ENCODE measurements at regions not wholly inside any gene's neighbourhood (a gene's known extent, or its start where the extent isn't known, plus 50 kb on each side); places are given as distances from the start of the nearest gene placed in this dataset.
A peak's percentile ranks its signal among the peaks of the same experiment; 100 is the strongest.
"Not testable (repeated sequence)": the region's sequence is repeated elsewhere in the genome, so short reads cannot be mapped to it uniquely, and the experiment has no call there.

DNA sequence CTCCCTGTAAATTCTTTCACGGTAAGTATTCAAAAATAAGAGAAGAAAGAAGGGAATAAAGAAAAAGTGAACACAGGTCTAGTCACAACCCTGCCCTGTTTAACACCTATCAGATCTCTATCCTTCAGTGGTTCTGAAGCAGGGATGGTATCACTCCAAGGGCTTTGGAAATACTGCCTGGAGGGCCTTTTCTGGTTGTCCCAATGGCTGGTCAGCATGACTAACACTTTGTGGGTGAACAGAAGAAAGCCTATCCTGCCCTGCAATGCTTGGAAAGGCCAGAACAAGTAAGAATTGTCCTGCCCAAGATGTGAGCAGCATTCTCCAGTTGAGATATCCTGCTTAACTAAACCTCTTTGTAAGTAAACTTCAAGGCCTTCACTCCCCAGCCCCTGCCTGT is 124.9 kb downstream of the TMEM167A start:
- no peak for DNase-seq

DNA sequence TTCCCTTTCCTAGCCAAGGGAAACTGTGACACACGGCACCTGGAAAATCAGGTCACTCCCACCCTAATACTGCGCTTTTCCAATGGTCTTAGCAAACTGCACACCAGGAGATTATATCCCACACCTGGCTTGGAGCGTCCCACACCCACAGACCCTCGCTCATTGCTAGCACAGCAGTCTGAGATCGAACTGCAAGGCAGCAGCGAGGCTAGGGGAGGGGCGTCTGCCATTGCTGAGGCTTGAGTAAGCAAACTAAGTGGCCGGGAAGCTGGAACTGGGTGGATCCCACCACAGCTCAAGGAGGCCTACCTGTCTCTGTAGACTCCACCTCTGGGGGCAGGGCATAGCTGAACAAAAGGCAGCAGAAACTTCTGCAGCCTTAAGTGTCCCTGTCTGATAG is 132.9 kb downstream of the TMEM167A start:
- not testable (repeated sequence) for DNase-seq

DNA sequence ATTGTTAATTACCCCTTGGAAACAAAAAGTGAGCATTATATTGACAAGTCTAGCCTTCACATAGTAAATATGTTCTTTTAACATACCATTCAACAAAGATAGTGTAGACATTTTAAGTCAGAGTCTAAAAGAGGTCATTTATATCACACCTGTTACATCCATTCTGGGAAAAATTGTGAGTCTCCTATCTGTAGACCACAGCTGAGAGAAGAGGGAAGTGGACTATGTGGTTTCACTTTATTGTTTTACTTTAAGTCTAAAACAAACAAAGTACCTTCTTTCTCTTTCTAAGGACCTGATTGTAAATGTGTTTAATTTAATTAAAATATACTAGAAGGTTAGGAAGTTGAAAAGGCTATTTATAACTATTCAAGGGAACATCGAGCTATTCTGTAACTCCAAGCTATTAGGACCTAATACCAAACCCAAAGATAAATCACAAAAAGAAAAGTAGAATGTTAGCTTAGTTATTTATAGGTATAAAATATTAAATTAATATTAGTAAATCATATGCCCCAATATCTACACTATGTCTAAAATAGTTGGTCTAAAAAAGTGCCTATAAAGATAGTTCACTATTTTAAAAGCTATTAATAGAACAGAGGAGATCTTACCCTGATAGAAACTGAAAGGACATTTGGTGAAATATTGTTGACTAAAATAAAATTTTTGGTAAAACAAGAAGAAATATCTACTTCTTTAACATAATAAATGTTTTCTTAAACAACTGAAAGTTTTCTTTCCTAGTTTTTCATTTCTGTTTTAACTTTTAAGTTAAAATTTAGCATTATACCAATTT is 134.9 kb downstream of the TMEM167A start:
- DNase-seq: no peak

- DNase-seq: no peak
These were observed 138.1 kb downstream of the TMEM167A start for GRCh38 chr5:82938901-82939725.

DNA sequence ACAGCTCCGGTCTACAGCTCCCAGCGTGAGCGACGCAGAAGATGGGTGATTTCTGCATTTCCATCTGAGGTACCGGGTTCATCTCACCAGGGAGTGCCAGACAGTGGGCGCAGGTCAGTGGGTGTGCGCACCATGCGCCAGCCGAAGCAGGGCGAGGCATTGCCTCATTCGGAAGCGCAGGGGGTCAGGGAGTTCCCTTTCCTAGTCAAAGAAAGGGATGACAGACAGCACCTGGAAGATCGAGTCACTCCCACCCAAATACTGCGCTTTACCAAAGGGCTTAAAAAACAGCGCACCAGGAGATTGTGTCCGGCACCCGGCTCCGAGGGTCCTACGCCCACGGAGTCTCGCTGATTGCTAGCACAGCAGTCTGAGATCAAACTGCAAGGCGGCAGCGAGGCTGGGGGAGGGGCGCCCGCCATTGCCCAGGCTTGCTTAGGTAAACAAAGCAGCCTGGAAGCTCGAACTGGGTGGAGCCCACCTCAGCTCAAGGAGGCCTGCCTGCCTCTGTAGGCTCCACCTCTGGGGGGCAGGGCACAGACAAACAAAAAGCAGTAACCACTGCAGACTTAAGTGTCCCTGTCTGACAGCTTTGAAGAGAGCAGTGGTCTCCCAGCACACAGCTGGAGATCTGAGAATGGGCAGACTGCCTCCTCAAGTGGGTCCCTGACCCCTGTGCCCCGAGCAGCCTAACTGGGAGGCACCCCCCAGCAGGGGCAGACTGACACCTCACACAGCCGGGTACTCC is 144.5 kb downstream of the TMEM167A start:
- not testable (repeated sequence) for DNase-seq

GRCh38 chr5:82931110-82931509 is 146.1 kb downstream of the TMEM167A start:
- peak; percentile 69 for DNase-seq

- no peak for DNase-seq
These were observed 152.2 kb downstream of the TMEM167A start for GRCh38 chr5:82925061-82925411.

DNA sequence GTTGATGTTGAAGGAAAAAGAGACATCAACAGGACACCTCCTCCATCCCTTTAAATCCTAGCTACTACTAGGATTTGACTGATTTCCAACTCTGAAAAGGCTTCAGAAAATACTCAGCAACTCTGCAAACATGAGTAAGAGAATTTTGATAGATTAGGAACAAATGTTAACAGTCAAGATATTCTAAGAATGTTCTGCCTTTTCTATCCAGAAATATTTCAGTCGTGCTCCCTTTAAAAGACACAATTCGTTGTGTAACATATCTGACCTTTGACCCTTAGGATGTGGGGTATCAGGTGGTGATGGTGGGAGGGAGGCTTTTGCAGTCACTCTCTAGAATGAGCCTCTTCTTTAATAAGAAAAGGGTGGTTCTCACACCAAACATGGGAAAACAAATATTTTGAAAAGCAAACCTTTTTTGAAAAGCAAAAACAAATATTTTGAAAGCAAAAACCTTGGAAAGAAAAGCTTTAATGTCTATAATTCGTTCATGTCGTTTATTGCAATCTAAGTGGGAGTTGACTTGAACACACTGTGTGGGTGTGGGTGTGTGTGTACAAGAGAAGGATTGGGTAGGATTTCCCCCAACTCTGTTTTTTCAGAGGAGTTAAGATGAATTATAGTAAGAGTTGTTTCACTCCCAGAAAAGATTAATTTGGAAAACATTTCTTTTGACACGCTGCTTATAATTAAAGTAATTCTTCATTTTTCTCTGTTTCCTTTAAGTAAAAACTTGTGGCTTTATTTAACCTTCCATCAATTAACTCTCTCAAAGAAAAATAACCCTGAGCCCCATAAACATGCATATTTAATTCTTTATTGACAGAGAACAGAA is 152.8 kb downstream of the TMEM167A start:
- no peak for DNase-seq

GRCh38 chr5:82922086-82922734 is 155.0 kb downstream of the TMEM167A start:
- DNase-seq: no peak

GRCh38 chr5:82918311-82919031 is 158.7 kb downstream of the TMEM167A start:
- peak; percentile 44 for DNase-seq

DNA sequence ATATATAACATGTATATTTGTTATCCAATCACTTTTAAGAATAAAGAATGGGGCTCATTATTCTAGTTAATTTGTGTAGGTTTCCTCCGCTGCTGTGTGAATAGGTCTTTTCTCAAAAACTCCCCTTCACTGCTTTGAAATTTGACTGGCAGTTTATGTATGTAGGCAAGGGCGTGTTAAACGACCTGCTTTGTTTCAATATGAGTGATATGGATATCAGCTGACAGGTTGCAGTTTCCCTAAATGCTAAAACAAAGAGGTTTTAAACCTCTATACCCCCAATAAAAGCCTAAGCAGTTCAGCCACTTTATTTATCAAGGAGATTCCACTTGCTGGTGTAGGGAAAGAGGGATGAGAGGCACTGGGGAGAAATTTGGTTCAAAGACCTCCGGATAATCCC is 159.6 kb downstream of the TMEM167A start:
- DNase-seq: no peak

GRCh38 chr5:82913971-82914370 is 163.2 kb downstream of the TMEM167A start:
- DNase-seq: no peak

DNA sequence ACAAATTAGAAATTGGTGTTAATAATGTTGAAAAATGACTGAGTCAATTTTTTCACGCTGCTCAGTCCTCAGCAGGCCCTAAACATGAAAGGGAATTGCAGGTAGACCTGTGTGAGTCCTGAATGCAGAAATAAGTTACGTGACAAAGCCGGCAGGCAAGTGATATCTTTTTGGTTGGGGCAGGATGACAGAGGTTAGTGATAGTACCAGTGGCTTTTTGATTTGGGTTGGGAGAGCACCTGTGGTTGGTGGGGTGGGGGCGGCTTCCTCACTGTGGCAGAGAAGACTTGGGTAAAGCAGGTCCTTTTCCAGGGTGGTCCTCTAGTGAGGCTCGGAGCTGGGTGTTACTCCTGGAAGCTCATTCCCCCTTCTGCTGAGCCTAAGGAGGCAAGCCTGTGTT is 164.7 kb downstream of the TMEM167A start:
- DNase-seq: no peak

- DNase-seq: no peak
These were observed 165.3 kb downstream of the TMEM167A start for GRCh38 chr5:82911910-82912309.

DNA sequence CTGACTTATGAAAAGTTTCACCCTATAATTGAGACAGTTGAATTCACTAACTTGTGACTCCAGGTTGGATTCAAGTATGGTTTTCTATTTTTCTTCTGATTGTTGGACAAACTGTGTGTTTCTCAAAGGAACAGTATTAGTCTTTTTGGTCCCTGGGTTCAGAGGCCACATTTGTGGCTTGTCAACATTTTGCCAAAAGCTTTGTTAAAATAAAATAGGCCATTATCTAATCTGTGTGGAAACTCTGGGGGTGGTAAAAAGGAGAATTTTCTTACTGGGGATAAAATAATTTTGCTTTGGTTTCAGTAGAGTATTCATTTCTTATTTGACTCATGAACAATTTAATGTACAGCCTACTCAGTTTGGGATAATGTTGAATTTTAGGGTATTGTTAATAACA is 166.3 kb downstream of the TMEM167A start:
- no peak for DNase-seq

- no peak for DNase-seq
These were observed 166.7 kb downstream of the TMEM167A start for GRCh38 chr5:82910491-82910890.

DNA sequence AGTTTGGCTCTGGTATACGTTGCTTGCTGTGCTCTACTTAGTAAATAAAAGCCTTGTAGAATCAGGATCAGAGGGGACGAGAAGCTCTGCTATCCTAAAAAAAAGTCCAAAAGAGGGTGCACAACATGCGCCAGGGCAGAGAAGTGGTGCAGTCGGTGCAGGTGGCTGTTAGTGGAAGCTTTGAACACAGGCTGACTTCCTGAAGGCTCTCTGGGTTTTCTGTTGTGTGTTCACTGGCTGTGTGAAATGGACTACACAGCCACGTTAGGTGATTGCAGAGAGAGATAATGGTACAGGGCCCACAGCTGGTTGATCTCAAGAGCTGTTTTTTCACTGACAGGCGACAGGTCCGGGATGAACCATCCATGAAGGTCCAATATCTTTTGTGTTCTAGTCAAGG is 167.4 kb downstream of the TMEM167A start:
- DNase-seq: no peak

DNA sequence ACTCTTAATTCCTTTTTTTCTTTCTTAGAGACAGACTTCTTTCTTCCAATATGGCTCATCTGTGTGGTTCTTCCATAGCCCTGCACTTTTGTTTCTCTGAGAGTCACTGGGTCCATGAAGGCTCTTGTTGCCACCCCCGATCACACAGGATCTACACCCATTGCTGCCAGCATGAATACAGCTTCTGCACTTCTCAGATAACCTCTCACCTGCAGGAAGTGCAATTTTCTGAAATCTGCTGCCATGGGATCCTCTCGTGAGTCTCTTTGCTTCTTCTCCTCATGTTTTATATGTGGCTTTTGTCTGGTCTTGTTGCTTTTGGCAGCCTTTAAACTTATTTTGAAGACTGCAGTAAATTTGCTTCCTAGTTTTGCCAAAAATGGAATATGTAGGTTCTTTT is 171.2 kb downstream of the TMEM167A start:
- DNase-seq: no peak

- no peak for DNase-seq
These were observed 175.8 kb downstream of the TMEM167A start for GRCh38 chr5:82901281-82901888.

DNA sequence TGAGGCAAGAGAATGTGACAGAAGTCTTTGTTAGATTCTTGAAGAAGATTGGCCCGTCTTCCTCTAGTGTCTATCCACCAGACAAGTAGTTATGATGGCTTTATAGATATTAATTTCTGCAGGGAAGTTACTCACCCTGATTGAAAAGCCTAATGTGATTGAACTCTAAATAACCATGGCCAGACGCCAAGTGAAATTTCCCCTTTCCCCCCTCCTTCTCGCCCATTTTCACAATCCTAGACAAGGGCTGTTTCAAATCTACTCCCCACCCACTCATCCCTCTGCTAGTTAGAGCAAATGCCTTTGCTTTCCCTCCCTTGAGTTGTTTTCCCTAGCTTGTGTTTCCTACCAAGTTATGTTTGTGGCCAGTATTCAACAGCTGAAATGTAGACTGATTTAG is 182.5 kb downstream of the TMEM167A start:
- DNase-seq: peak; percentile 23

DNA sequence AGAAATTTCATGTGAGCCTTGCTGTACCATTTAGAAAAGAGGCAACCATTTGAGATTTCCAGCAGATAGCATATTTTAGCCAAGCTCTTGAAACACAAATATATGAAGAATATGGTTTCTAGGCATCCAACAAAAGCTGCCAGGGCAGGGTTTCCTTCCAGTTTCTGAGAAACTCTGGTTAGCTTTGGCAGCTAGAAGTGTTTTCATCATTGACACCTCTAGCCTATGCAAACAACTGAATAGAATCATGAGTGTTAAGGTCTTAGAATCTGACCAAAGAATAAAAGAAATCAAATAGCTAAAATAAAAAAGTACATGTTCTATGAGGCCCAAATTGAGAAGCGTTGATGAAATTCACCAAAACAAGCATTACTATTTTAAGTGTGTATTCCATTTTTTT is 188.1 kb downstream of the TMEM167A start:
- no peak for DNase-seq
